ENCODE measurements at regions not wholly inside any gene's neighbourhood (a gene's known extent, or its start where the extent isn't known, plus 50 kb on each side); places are given as distances from the start of the nearest gene placed in this dataset.
A peak's percentile ranks its signal among the peaks of the same experiment; 100 is the strongest.
"Not testable (repeated sequence)": the region's sequence is repeated elsewhere in the genome, so short reads cannot be mapped to it uniquely, and the experiment has no call there.

- DNase-seq = not testable (repeated sequence)
These were observed 143.7 kb upstream of the IVNS1ABP start for GRCh38 chr1:185460723-185461122.

GRCh38 chr1:185459141-185459540 is 142.1 kb upstream of the IVNS1ABP start:
- DNase-seq = no peak

GRCh38 chr1:185458670-185459069 is 141.6 kb upstream of the IVNS1ABP start:
- DNase-seq = no peak

GRCh38 chr1:185453496-185454192 is 136.6 kb upstream of the IVNS1ABP start:
- no peak for DNase-seq

GRCh38 chr1:185450917-185451316 is 133.9 kb upstream of the IVNS1ABP start:
- DNase-seq = no peak

- no peak for DNase-seq
These were observed 133.2 kb upstream of the IVNS1ABP start for GRCh38 chr1:185450060-185450788.

- no peak for DNase-seq
These were observed 132.5 kb upstream of the IVNS1ABP start for GRCh38 chr1:185449378-185450059.

- DNase-seq = no peak
These were observed 131.6 kb upstream of the IVNS1ABP start for GRCh38 chr1:185448591-185449186.

- DNase-seq = no peak
These were observed 129.1 kb upstream of the IVNS1ABP start for GRCh38 chr1:185446131-185446530.

- DNase-seq = no peak
These were observed 128.6 kb upstream of the IVNS1ABP start for GRCh38 chr1:185445594-185445993.

GRCh38 chr1:185444676-185445075 is 127.6 kb upstream of the IVNS1ABP start:
- peak; percentile 53 for DNase-seq

GRCh38 chr1:185442050-185442449 is 125.0 kb upstream of the IVNS1ABP start:
- no peak for DNase-seq

GRCh38 chr1:185441605-185442004 is 124.6 kb upstream of the IVNS1ABP start:
- no peak for DNase-seq

- no peak for DNase-seq
These were observed 123.8 kb upstream of the IVNS1ABP start for GRCh38 chr1:185440877-185441276.

- DNase-seq = no peak
These were observed 122.8 kb upstream of the IVNS1ABP start for GRCh38 chr1:185439727-185440415.

GRCh38 chr1:185438936-185439335 is 121.9 kb upstream of the IVNS1ABP start:
- DNase-seq = no peak

GRCh38 chr1:185435696-185436379 is 118.8 kb upstream of the IVNS1ABP start:
- DNase-seq = no peak

- no peak for DNase-seq
These were observed 117.7 kb upstream of the IVNS1ABP start for GRCh38 chr1:185434721-185435120.

GRCh38 chr1:185433667-185434066 is 116.6 kb upstream of the IVNS1ABP start:
- no peak for DNase-seq

- no peak for DNase-seq
These were observed 115.9 kb upstream of the IVNS1ABP start for GRCh38 chr1:185432948-185433347.

GRCh38 chr1:185431612-185432011 is 114.6 kb upstream of the IVNS1ABP start:
- no peak for DNase-seq

GRCh38 chr1:185429668-185430067 is 112.6 kb upstream of the IVNS1ABP start:
- not testable (repeated sequence) for DNase-seq
